HCT116 (cell line): ENCODE measurements at regions not wholly inside any gene's neighbourhood (a gene's known extent, or its start where the extent isn't known, plus 50 kb on each side); places are given as distances from the start of the nearest gene placed in this dataset.

Experiments
- ELF1 ChIP-seq: IDR thresholded peaks from 2 replicates; pipeline ENCODE4 v1.6.1; 2012; ENCODE audit warnings: low read depth, borderline replicate concordance
- POLR2A ChIP-seq: IDR thresholded peaks from 2 replicates; pipeline ENCODE4 v1.7.0; 2011; ENCODE audit warnings: borderline replicate concordance; ENCODE audit not compliant: insufficient read depth, insufficient read length; ENCODE audit errors: extremely low read depth
- POLR2AphosphoS5 ChIP-seq: IDR thresholded peaks from 2 replicates; pipeline ENCODE4 v1.6.1; 2011; ENCODE audit warnings: mild to moderate bottlenecking, low read depth, low read length, moderate library complexity
- REST ChIP-seq: IDR thresholded peaks from 2 replicates; pipeline ENCODE4 v1.6.1; 2012; ENCODE audit warnings: low read depth
- TCF7L2 ChIP-seq: IDR thresholded peaks from 2 replicates; pipeline ENCODE4 v1.7.0; 2011; ENCODE audit warnings: borderline replicate concordance, inconsistent platforms; ENCODE audit not compliant: insufficient read depth, insufficient read length; ENCODE audit errors: extremely low read depth
- YY1 ChIP-seq: IDR thresholded peaks from 2 replicates; pipeline ENCODE4 v1.6.1; 2011; ENCODE audit warnings: low read length, low read depth, moderate library complexity, mild to moderate bottlenecking; ENCODE audit not compliant: insufficient replicate concordance; ENCODE audit errors: extremely low read depth
- ZFX ChIP-seq: fragments of 450-650 bp; IDR thresholded peaks from 2 replicates; pipeline ENCODE4 v1.6.1; 2017
- ZNF274 ChIP-seq: fragments of 200-500 bp; sonication (Bioruptor generic); IDR thresholded peaks from 2 replicates; pipeline ENCODE4 v1.6.1; 2014; ENCODE audit warnings: mild to moderate bottlenecking, low read depth, low read length, inconsistent platforms
- TF ChIP-seq, protein P1 (sequence below), 3 experiments: fragments of 200-600 bp in 1 of 3; sonication (generic) in 1 of 3; IDR thresholded peaks in 2 of 3; conservative IDR thresholded peaks in 1 of 3; 2 replicates each; pipeline ENCODE4 v1.5.1; 2012 to 2017; ENCODE audit warnings: low read depth in 2 of 3, low read length in 2 of 3, antibody characterized with exemption in 1 of 3, borderline replicate concordance in 1 of 3, control low read depth in 1 of 3, mild to moderate bottlenecking in 1 of 3, mixed read lengths in 1 of 3, mixed run types in 1 of 3, moderate library complexity in 1 of 3; ENCODE audit not compliant: insufficient read depth in 1 of 3

- TF ChIP-seq, protein P1, sequence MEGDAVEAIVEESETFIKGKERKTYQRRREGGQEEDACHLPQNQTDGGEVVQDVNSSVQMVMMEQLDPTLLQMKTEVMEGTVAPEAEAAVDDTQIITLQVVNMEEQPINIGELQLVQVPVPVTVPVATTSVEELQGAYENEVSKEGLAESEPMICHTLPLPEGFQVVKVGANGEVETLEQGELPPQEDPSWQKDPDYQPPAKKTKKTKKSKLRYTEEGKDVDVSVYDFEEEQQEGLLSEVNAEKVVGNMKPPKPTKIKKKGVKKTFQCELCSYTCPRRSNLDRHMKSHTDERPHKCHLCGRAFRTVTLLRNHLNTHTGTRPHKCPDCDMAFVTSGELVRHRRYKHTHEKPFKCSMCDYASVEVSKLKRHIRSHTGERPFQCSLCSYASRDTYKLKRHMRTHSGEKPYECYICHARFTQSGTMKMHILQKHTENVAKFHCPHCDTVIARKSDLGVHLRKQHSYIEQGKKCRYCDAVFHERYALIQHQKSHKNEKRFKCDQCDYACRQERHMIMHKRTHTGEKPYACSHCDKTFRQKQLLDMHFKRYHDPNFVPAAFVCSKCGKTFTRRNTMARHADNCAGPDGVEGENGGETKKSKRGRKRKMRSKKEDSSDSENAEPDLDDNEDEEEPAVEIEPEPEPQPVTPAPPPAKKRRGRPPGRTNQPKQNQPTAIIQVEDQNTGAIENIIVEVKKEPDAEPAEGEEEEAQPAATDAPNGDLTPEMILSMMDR (IDR thresholded peaks at IDR 0.05 in 2 of 3, conservative IDR thresholded peaks at IDR 0.05 in 1 of 3; ENCODE audit: borderline replicate concordance in 1 of 3, insufficient read depth in 1 of 3, low read depth in 2 of 3, low read length in 2 of 3), result no peak
- TF ChIP-seq ZNF274, result no peak
- no peak for TF ChIP-seq ELF1
- no peak for TF ChIP-seq POLR2AphosphoS5
- TF ChIP-seq REST, result no peak
- TF ChIP-seq TCF7L2, result no peak
- TF ChIP-seq YY1, result no peak
- no peak for TF ChIP-seq POLR2A
- no peak for TF ChIP-seq ZFX
These were observed 127.0 kb upstream of the TFAP2D start for GRCh38 chr6:50586331-50586675.
